ENCODE measurements at regions not wholly inside any gene's neighbourhood (a gene's known extent, or its start where the extent isn't known, plus 50 kb on each side); places are given as distances from the start of the nearest gene placed in this dataset.

GRCh38 chr9:14500705-14501104 is 186.8 kb upstream of the NFIB start:
- Histone ChIP-seq H3K27me3 (no peaks in the 10 kb centered on the region), H3K36me3 (no peaks in the 10 kb centered on the region), H3K9me3 (no peaks in the 10 kb centered on the region), H3K4me1 (no peaks in the 10 kb centered on the region), H3K27ac (no peak overlapping the region), H3K4me3 (no peak overlapping the region)
- ATAC-seq (ENCODE audit: low FRiP score in 2 of 2) (no peak), DNase-seq (no peak)
- TF ChIP-seq POLR2AphosphoS5 (IDR thresholded peaks at IDR 0.05) (no peak), EP300 (IDR thresholded peaks at IDR 0.05) (no peak), POLR2A (IDR thresholded peaks at IDR 0.05) (no peak), CTCF (IDR thresholded peaks at IDR 0.05) (no peak)
- WGBS, 2 donors, result 79 to 80% methylated on average over 9 of the region's 9 CpGs

- Histone ChIP-seq H3K27me3 (no peaks in the 10 kb centered on the region), H3K36me3 (no peaks in the 10 kb centered on the region), H3K4me1 (no peaks in the 10 kb centered on the region), H3K27ac (no peak overlapping the region), H3K9me3 (peaks cover 0 to under 1% (median 0%) of the 10 kb centered on the region in 4 donors), H3K4me3 (no peak overlapping the region)
- TF ChIP-seq EP300 (IDR thresholded peaks at IDR 0.05) (no peak), CTCF (IDR thresholded peaks at IDR 0.05) (no peak)
- 83 to 90% methylated on average over 6 of the region's 6 CpGs for WGBS, 2 donors
- DNase-seq (no peak), ATAC-seq (ENCODE audit: low FRiP score in 2 of 2) (no peak)
Observed at GRCh38 chr9:14499976-14500375, 186.0 kb upstream of the NFIB start.

GRCh38 chr9:14498824-14499223 is 184.9 kb upstream of the NFIB start:
- Histone ChIP-seq H3K27ac (no peak overlapping the region), H3K4me1 (no peaks in the 10 kb centered on the region), H3K36me3 (no peaks in the 10 kb centered on the region), H3K4me3 (no peak overlapping the region), H3K9me3 (peaks cover 0 to 5% (median 0%) of the 10 kb centered on the region in 4 donors), H3K27me3 (no peaks in the 10 kb centered on the region)
- TF ChIP-seq CTCF (IDR thresholded peaks at IDR 0.05), result no peak
- TF ChIP-seq POLR2A (IDR thresholded peaks at IDR 0.05), result no peak
- no peak for TF ChIP-seq EP300 (IDR thresholded peaks at IDR 0.05)
- no peak for TF ChIP-seq POLR2AphosphoS5 (IDR thresholded peaks at IDR 0.05)
- 91 to 94% methylated on average over 5 of the region's 5 CpGs for WGBS, 2 donors
- ATAC-seq (ENCODE audit: low FRiP score in 2 of 2) (no peak), DNase-seq (no peak)

GRCh38 chr9:14497476-14497875 is 183.5 kb upstream of the NFIB start:
- Histone ChIP-seq H3K9me3 (peaks cover 0 to 5% (median 0%) of the 10 kb centered on the region in 4 donors), H3K27ac (no peak overlapping the region), H3K27me3 (no peaks in the 10 kb centered on the region), H3K36me3 (no peaks in the 10 kb centered on the region), H3K4me3 (no peak overlapping the region), H3K4me1 (no peaks in the 10 kb centered on the region)
- ATAC-seq (ENCODE audit: low FRiP score in 2 of 2), result no peak
- 64 to 69% methylated on average over 1 of the region's 1 CpG for WGBS, 2 donors
- TF ChIP-seq POLR2AphosphoS5 (IDR thresholded peaks at IDR 0.05), result no peak
- no peak for TF ChIP-seq CTCF (IDR thresholded peaks at IDR 0.05)
- TF ChIP-seq POLR2A (IDR thresholded peaks at IDR 0.05), result no peak
- TF ChIP-seq EP300 (IDR thresholded peaks at IDR 0.05), result no peak
- DNase-seq, result no peak

- Histone ChIP-seq H3K4me3 (no peak overlapping the region), H3K27me3 (no peaks in the 10 kb centered on the region), H3K4me1 (no peaks in the 10 kb centered on the region), H3K36me3 (no peaks in the 10 kb centered on the region), H3K27ac (no peak overlapping the region), H3K9me3 (no peaks in the 10 kb centered on the region)
- TF ChIP-seq POLR2A (IDR thresholded peaks at IDR 0.05) (no peak), POLR2AphosphoS5 (IDR thresholded peaks at IDR 0.05) (no peak), EP300 (IDR thresholded peaks at IDR 0.05) (no peak), CTCF (IDR thresholded peaks at IDR 0.05) (no peak)
- 93 to 94% methylated on average over 3 of the region's 3 CpGs for WGBS, 2 donors
- no peak for ATAC-seq (ENCODE audit: low FRiP score in 2 of 2)
- DNase-seq, result no peak
Observed at GRCh38 chr9:14488421-14489190, 174.7 kb upstream of the NFIB start.
